ENCODE measurements at regions not wholly inside any gene's neighbourhood (a gene's known extent, or its start where the extent isn't known, plus 50 kb on each side); places are given as distances from the start of the nearest gene placed in this dataset.

DNA sequence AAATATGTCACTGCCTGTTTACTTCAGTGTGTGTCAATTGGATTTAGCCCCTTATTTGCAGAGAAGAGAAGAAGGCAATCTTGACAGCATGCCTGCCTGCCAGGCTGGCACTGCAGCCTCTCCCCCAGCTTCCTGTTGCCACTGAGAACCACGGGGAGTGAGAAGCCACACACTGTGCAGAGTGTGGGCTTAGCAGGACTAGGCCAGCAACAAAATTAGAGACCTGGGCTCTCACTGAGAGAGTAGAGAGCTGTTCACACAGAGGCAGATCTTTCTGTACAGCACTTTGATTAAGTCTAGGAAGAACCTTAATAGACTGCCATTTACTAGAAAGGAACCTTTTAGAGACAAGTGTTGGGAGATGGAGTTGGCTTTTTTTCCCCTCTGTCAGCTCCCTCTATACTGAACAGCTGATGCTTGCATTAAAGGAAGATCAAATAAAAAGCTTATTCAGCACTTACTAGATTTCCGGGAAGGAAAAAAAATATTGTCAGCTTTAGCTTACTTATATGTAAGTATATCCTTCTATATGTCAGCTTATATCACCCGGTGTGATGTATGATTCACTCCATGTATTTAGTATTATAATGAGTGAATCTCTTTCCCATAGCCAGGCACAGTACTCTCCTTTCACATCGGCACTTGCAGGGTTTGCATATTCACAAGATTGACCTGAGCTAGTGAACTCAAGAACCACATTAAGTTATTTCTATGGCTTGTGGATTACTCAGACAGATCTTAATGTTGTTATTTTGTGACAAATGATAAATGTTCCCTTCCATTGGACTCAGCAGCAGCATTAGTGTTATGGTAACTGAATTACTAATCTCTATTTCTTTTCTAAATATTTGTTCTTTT is 851.0 kb upstream of the EPHA7 start:
- Histone ChIP-seq H3K36me3 (no peaks in the 10 kb centered on the region), H3K27ac (no peak overlapping the region), H3K4me1 (no peaks in the 10 kb centered on the region), H3K27me3 (no peaks in the 10 kb centered on the region), H3K9me3 (no peaks in the 10 kb centered on the region), H3K4me3 (no peak overlapping the region)
- intact Hi-C loops (cut with DNase I; ENCODE audit: low total_unique reads) = no loop called here
- WGBS, 5 donors = 43 to 55% (median 47%) methylated on average over 4 of the region's 4 CpGs
- no peak for TF ChIP-seq POLR2A (IDR thresholded peaks at IDR 0.05)
- no peak for TF ChIP-seq POLR2AphosphoS5 (IDR thresholded peaks at IDR 0.05)
- TF ChIP-seq EP300 (IDR thresholded peaks at IDR 0.05) = no peak
- TF ChIP-seq, protein P1, sequence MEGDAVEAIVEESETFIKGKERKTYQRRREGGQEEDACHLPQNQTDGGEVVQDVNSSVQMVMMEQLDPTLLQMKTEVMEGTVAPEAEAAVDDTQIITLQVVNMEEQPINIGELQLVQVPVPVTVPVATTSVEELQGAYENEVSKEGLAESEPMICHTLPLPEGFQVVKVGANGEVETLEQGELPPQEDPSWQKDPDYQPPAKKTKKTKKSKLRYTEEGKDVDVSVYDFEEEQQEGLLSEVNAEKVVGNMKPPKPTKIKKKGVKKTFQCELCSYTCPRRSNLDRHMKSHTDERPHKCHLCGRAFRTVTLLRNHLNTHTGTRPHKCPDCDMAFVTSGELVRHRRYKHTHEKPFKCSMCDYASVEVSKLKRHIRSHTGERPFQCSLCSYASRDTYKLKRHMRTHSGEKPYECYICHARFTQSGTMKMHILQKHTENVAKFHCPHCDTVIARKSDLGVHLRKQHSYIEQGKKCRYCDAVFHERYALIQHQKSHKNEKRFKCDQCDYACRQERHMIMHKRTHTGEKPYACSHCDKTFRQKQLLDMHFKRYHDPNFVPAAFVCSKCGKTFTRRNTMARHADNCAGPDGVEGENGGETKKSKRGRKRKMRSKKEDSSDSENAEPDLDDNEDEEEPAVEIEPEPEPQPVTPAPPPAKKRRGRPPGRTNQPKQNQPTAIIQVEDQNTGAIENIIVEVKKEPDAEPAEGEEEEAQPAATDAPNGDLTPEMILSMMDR (IDR thresholded peaks at IDR 0.05) = no peak
- peak in 1 of 2 donors; percentile 23 for DNase-seq

DNA sequence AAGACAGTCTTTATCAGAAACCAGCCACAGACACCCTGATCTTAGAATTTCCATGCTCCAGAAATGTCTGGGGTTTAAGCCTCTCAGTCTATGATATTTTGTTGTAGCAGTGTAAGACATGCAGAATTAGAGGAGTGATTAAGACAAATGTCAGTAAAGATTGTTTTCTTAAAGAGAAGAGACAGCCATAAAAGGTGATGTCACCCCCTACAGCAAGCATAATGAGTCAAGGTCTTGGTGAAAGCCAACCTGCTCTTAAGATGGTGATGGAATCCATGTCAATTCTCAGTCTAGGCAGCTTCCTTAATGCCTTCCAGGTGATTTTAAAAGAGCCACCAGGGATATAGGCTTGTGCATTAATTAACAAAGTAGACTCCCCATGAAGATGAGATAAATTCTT is 849.9 kb upstream of the EPHA7 start:
- TF ChIP-seq, protein P1 (IDR thresholded peaks at IDR 0.05) = no peak
- no peak for TF ChIP-seq POLR2A (IDR thresholded peaks at IDR 0.05)
- no peak for TF ChIP-seq EP300 (IDR thresholded peaks at IDR 0.05)
- TF ChIP-seq POLR2AphosphoS5 (IDR thresholded peaks at IDR 0.05) = no peak
- Histone ChIP-seq H3K9me3 (no peaks in the 10 kb centered on the region), H3K27me3 (no peaks in the 10 kb centered on the region), H3K36me3 (no peaks in the 10 kb centered on the region), H3K4me1 (no peaks in the 10 kb centered on the region), H3K4me3 (no peak overlapping the region), H3K27ac (no peak overlapping the region)
- no peak for DNase-seq
- intact Hi-C loops (cut with DNase I; ENCODE audit: low total_unique reads) = no loop called here

DNA sequence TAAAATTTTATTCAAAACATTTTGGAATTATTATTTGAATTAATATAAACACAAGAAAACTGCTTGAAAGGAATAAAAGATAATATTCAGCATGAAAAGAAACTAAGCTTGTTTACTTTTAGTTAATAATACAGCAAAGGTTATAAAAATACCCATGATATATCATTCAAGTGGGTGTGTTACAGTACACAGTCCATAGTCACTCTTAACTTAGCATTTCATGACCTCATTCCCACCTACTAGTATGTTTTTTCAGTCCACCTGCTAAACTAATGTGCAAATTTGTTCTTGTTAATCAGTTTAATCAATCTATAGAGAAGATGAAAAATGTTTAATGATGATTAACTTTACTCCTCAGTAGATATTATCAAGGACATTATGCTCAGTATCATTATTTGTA is 841.4 kb upstream of the EPHA7 start:
- no peaks in the 10 kb centered on the region for H3K4me1 ChIP-seq
- peak in 1 of 2 donors; percentile 23 for DNase-seq
- H3K9me3 ChIP-seq = no peaks in the 10 kb centered on the region
- no peaks in the 10 kb centered on the region for H3K36me3 ChIP-seq
- TF ChIP-seq EP300 (IDR thresholded peaks at IDR 0.05) = no peak
- TF ChIP-seq, protein P1 (IDR thresholded peaks at IDR 0.05) = no peak
- TF ChIP-seq POLR2AphosphoS5 (IDR thresholded peaks at IDR 0.05) = no peak
- no peak for TF ChIP-seq POLR2A (IDR thresholded peaks at IDR 0.05)
- no peak overlapping the region for H3K4me3 ChIP-seq
- intact Hi-C loops (cut with DNase I; ENCODE audit: low total_unique reads) = no loop called here
- H3K27ac ChIP-seq = no peak overlapping the region
- H3K27me3 ChIP-seq = no peaks in the 10 kb centered on the region

DNA sequence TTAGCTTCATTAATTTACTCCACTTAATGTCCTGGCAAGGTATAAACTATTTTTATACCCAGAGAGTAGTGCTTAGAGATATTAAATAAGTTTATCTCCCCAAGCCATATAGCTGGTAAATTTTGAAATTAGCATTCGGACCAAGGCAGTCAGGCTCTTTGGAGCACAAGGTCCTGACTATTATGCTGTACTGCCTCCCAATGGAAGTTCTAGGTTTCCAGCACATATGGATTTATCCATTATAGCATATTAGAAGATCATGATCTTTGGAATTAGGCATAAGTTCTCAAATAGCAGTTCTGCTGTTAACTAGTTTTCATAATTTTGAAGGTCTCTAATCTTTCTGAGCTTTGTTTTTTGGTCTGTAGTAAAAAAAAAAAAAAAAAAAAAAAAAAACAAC is 835.3 kb upstream of the EPHA7 start:
- Histone ChIP-seq H3K36me3 (no peaks in the 10 kb centered on the region), H3K27me3 (no peaks in the 10 kb centered on the region), H3K4me1 (no peaks in the 10 kb centered on the region), H3K27ac (no peak overlapping the region), H3K4me3 (no peak overlapping the region), H3K9me3 (no peaks in the 10 kb centered on the region)
- peak in 1 of 2 donors; percentile 55 for DNase-seq
- 31 to 61% (median 42%) methylated on average over 1 of the region's 1 CpG for WGBS, 5 donors
- intact Hi-C loops (cut with DNase I; ENCODE audit: low total_unique reads) = no loop called here
- TF ChIP-seq POLR2A (IDR thresholded peaks at IDR 0.05) (no peak), EP300 (IDR thresholded peaks at IDR 0.05) (no peak), POLR2AphosphoS5 (IDR thresholded peaks at IDR 0.05) (no peak)
- TF ChIP-seq, protein P1 (IDR thresholded peaks at IDR 0.05) = no peak
